ENCODE measurements at regions not wholly inside any gene's neighbourhood (a gene's known extent, or its start where the extent isn't known, plus 50 kb on each side); places are given as distances from the start of the nearest gene placed in this dataset.

- Mint-ChIP-seq H3K9me3 (no peaks in the 10 kb centered on the region), H3K36me3 (ENCODE audit: low read depth) (no peaks in the 10 kb centered on the region), H3K4me3 (no peak overlapping the region), H3K4me1 (no peaks in the 10 kb centered on the region), H3K27me3 (ENCODE audit: insufficient read depth) (no peaks in the 10 kb centered on the region), H3K27ac (no peak overlapping the region)
- H3K27ac ChIP-seq (ENCODE audit: low read depth, low read length), result no peak overlapping the region
- TF ChIP-seq CTCF (conservative IDR thresholded peaks at IDR 0.05), result no peak
- no peaks in the 10 kb centered on the region for H3K27me3 ChIP-seq (ENCODE audit: control insufficient read depth, insufficient read depth, low read length, poor library complexity, severe bottlenecking)
- no peak overlapping the region for H3K9ac ChIP-seq (ENCODE audit: extremely low read depth, low read length, poor library complexity, severe bottlenecking)
- H3K36me3 ChIP-seq (ENCODE audit: control insufficient read depth, insufficient read depth, low read length), result no peaks in the 10 kb centered on the region
- no peaks in the 10 kb centered on the region for H3K4me1 ChIP-seq (ENCODE audit: control insufficient read depth, insufficient read depth, low read length)
- DNase-seq, result no peak
- no peaks in the 10 kb centered on the region for H3K9me3 ChIP-seq (ENCODE audit: control insufficient read depth, low read length)
- no peak overlapping the region for H3K4me3 ChIP-seq (ENCODE audit: low read length)
- WGBS, 2 experiments (ENCODE audit: insufficient coverage in 1 of 2, insufficient read length in 1 of 2), result 88 to 95% methylated on average over 2 to 4 of the region's 4 CpGs
These were observed 69.5 kb downstream of the TMEM18 start for GRCh38 chr2:607709-608108.

- no peak overlapping the region for H3K27ac ChIP-seq (ENCODE audit: low read depth, low read length)
- no peaks in the 10 kb centered on the region for H3K27me3 ChIP-seq (ENCODE audit: control insufficient read depth, insufficient read depth, low read length, poor library complexity, severe bottlenecking)
- WGBS, 2 experiments (ENCODE audit: insufficient coverage in 1 of 2, insufficient read length in 1 of 2), result 71 to 89% methylated on average over 4 to 9 of the region's 9 CpGs
- TF ChIP-seq CTCF (conservative IDR thresholded peaks at IDR 0.05), result no peak
- Mint-ChIP-seq H3K27me3 (ENCODE audit: insufficient read depth) (no peaks in the 10 kb centered on the region), H3K4me1 (no peaks in the 10 kb centered on the region), H3K27ac (no peak overlapping the region), H3K4me3 (no peak overlapping the region), H3K9me3 (no peaks in the 10 kb centered on the region), H3K36me3 (ENCODE audit: low read depth) (no peaks in the 10 kb centered on the region)
- no peaks in the 10 kb centered on the region for H3K4me1 ChIP-seq (ENCODE audit: control insufficient read depth, insufficient read depth, low read length)
- no peaks in the 10 kb centered on the region for H3K36me3 ChIP-seq (ENCODE audit: control insufficient read depth, insufficient read depth, low read length)
- H3K4me3 ChIP-seq (ENCODE audit: low read length), result no peak overlapping the region
- peak; percentile 17 for DNase-seq
- no peak overlapping the region for H3K9ac ChIP-seq (ENCODE audit: extremely low read depth, low read length, poor library complexity, severe bottlenecking)
- no peaks in the 10 kb centered on the region for H3K9me3 ChIP-seq (ENCODE audit: control insufficient read depth, low read length)
These were observed 70.0 kb downstream of the TMEM18 start for GRCh38 chr2:607172-607571.

- no peaks in the 10 kb centered on the region for H3K4me1 Mint-ChIP-seq
- H3K27ac ChIP-seq (ENCODE audit: low read depth, low read length), result no peak overlapping the region
- no peaks in the 10 kb centered on the region for H3K36me3 ChIP-seq (ENCODE audit: control insufficient read depth, insufficient read depth, low read length)
- H3K9ac ChIP-seq (ENCODE audit: extremely low read depth, low read length, poor library complexity, severe bottlenecking), result no peak overlapping the region
- no peak for TF ChIP-seq CTCF (conservative IDR thresholded peaks at IDR 0.05)
- no peak overlapping the region for H3K4me3 ChIP-seq (ENCODE audit: low read length)
- no peaks in the 10 kb centered on the region for H3K4me1 ChIP-seq (ENCODE audit: control insufficient read depth, insufficient read depth, low read length)
- no peak overlapping the region for H3K27ac Mint-ChIP-seq
- no peaks in the 10 kb centered on the region for H3K9me3 Mint-ChIP-seq
- H3K27me3 ChIP-seq (ENCODE audit: control insufficient read depth, insufficient read depth, low read length, poor library complexity, severe bottlenecking), result no peaks in the 10 kb centered on the region
- no peaks in the 10 kb centered on the region for H3K27me3 Mint-ChIP-seq (ENCODE audit: insufficient read depth)
- no peak overlapping the region for H3K4me3 Mint-ChIP-seq
- no peaks in the 10 kb centered on the region for H3K9me3 ChIP-seq (ENCODE audit: control insufficient read depth, low read length)
- peak; percentile 36 for DNase-seq
- WGBS, 2 experiments (ENCODE audit: insufficient coverage in 1 of 2, insufficient read length in 1 of 2), result 91 to 94% methylated on average over 20 to 24 of the region's 24 CpGs
- H3K36me3 Mint-ChIP-seq (ENCODE audit: low read depth), result no peaks in the 10 kb centered on the region
These were observed 71.3 kb downstream of the TMEM18 start for GRCh38 chr2:605674-606608.
